ENCODE measurements at regions not wholly inside any gene's neighbourhood (a gene's known extent, or its start where the extent isn't known, plus 50 kb on each side); places are given as distances from the start of the nearest gene placed in this dataset.
"Not testable (repeated sequence)": the region's sequence is repeated elsewhere in the genome, so short reads cannot be mapped to it uniquely, and the experiment has no call there.

GRCh38 chr3:107468782-107469181 lies 54.0 kb upstream of the BBX start:
- DNase-seq (ENCODE audit: low read depth): no peak

GRCh38 chr3:107470496-107470895 lies 52.3 kb upstream of the BBX start:
- DNase-seq (ENCODE audit: low read depth): not testable (repeated sequence)

Data from T follicular helper cell (primary cell).